ENCODE measurements at regions not wholly inside any gene's neighbourhood (a gene's known extent, or its start where the extent isn't known, plus 50 kb on each side); places are given as distances from the start of the nearest gene placed in this dataset.

DNA sequence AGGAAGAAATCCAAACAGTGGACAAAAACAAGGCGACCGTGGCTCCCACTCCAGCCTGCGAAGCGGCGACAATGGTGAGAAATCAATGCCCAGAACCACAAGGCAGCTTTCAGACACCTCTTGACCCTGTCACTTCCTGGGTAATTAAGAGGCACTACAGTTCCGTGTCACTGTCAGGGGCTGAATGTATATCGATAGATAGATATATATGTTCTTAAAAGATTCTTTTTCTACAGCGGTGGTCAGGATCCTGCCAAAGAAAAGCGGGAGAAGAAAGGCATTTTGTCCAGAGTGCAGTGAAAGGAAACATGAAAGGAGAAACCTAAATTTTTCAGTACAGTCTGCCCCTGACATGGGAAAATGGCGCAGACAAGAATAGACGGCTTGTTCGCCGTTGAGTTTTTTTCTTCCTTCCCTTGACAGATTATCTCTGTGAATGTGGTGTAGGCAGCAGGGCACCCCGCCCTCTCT lies 56.2 kb upstream of the HES1 start:
- no peak for TF ChIP-seq POLR2A (IDR thresholded peaks at IDR 0.05; ENCODE audit: low read depth, low read length)
- no peak for TF ChIP-seq TAF1 (IDR thresholded peaks at IDR 0.05; ENCODE audit: borderline replicate concordance, low read depth, low read length)

Data from GM12892 (cell line).